NCI-H1105 treated with DMSO at 0.1 percent for 48 hours (cell line): ENCODE measurements at regions not wholly inside any gene's neighbourhood (a gene's known extent, or its start where the extent isn't known, plus 50 kb on each side); places are given as distances from the start of the nearest gene placed in this dataset.
A peak's percentile ranks its signal among the peaks of the same experiment; 100 is the strongest.
"Not testable (repeated sequence)": the region's sequence is repeated elsewhere in the genome, so short reads cannot be mapped to it uniquely, and the experiment has no call there.

ENCODE experiments used
- DNase-seq: peaks from one replicate; lab custom pipeline; 2025; lab: John Stamatoyannopoulos, UW

- DNase-seq: peak; percentile 4
These were observed 133.3 kb downstream of the TBC1D2B start for GRCh38 chr15:77944002-77944867.

- DNase-seq: no peak
These were observed 134.8 kb downstream of the TBC1D2B start for GRCh38 chr15:77942611-77943211.

DNA sequence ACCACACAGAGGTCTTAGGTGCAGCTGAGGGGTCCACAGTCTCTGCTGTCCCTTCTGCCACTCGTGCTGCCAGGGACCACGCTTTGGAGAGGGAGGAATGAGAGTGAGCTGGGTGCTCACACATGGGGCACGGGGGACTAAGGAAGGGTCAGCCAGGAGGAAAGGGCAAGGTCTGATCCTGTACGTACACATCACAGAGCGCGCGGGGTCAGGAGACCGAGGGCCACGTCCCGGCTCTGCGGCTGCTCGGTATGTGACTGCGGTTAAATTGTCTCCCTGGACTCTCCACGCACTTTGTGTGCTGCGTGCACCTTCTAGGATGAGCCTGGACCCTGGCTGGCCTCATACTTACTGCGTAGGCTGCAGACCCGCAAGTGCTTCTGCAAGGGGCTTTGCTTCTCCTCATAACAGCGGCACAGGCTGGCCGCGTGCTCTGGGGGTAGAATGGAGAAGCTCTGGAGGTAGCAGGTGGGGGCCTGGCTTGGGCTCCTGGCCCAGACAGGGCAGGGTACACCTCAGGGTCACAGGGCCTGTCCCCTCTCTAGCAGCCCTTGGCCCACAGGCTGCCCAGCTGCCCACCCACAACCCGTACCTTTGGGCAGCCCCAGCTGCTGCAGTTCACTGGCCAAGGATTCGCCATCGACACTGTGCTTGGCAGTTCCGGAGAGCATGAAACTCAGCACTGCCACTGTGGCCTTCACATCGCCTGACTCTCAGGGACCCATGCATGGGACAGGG lies 136.3 kb downstream of the TBC1D2B start:
- DNase-seq: not testable (repeated sequence)

GRCh38 chr15:77940381-77940947 lies 137.0 kb downstream of the TBC1D2B start:
- DNase-seq: no peak

- DNase-seq: no peak
These were observed 137.7 kb downstream of the TBC1D2B start for GRCh38 chr15:77939851-77940250.

DNA sequence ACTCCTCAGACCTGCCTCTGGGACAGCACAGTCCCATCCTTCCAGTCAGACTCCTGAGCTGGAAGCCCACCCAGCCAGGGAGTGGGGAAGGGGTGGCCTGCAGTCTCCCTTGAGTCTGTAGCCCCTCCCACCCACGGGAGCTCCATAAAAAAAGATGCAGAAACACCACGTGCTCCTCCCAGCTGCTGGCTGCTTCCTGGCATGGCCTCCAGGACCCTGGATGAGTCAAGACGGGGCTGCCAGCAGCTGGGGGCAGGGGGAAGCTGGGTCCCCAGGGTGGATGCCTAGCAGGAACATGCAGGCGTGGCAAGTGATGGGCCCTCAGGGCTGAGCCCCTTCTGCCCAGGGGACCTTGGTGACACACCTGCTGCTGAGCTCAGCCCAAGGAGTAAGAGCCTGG lies 138.5 kb downstream of the TBC1D2B start:
- DNase-seq: not testable (repeated sequence)

GRCh38 chr15:77938546-77938945 lies 139.0 kb downstream of the TBC1D2B start:
- not testable (repeated sequence) for DNase-seq

- not testable (repeated sequence) for DNase-seq
These were observed 140.9 kb downstream of the TBC1D2B start for GRCh38 chr15:77936567-77936966.

GRCh38 chr15:77934516-77934915 lies 143.0 kb downstream of the TBC1D2B start:
- DNase-seq: not testable (repeated sequence)

- DNase-seq: not testable (repeated sequence)
These were observed 146.6 kb downstream of the TBC1D2B start for GRCh38 chr15:77930907-77931306.

- DNase-seq: not testable (repeated sequence)
These were observed 147.0 kb downstream of the TBC1D2B start for GRCh38 chr15:77930490-77930889.

DNA sequence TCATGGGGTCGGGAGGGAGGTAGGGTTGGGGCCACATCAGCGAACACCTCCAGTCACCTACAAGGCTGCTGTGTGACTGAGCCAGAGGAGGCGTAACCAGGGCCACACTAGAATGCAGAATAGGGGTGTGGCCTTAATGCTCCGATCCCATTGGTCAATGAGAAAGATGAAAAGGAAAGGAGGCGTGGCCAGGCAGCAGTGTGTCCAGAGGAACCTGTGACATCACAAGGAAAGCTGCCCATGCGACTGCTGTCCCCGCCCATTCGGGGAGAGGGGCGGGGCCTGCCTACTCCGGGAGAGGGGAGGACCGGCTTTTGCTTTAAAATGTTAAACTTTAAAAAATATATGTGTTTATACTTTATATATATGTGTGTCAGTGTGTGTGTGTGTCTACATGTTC lies 150.7 kb downstream of the TBC1D2B start:
- DNase-seq: not testable (repeated sequence)

GRCh38 chr15:77926296-77926695 lies 151.2 kb downstream of the TBC1D2B start:
- DNase-seq: not testable (repeated sequence)

- DNase-seq: not testable (repeated sequence)
These were observed 152.4 kb downstream of the TBC1D2B start for GRCh38 chr15:77925101-77925500.

DNA sequence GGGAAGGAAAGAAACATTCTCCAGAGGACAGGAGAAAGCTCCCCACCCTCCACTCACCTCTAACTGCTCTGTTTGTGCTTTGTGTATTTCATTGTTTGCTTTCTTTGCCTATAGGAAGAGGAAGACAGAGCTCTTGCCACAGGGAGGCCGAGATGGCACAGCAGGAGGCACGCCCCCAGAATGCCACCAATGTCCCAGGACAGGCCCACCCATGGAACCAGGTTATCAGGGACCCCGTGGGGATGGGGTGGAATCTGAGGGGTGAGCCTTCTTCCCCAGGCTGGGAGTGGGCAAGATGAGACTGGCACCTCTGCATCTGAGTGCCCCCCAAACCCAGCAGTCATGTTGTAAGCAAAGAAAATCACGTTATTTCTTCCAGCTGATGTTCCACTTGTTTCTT lies 155.8 kb downstream of the TBC1D2B start:
- DNase-seq: no peak

DNA sequence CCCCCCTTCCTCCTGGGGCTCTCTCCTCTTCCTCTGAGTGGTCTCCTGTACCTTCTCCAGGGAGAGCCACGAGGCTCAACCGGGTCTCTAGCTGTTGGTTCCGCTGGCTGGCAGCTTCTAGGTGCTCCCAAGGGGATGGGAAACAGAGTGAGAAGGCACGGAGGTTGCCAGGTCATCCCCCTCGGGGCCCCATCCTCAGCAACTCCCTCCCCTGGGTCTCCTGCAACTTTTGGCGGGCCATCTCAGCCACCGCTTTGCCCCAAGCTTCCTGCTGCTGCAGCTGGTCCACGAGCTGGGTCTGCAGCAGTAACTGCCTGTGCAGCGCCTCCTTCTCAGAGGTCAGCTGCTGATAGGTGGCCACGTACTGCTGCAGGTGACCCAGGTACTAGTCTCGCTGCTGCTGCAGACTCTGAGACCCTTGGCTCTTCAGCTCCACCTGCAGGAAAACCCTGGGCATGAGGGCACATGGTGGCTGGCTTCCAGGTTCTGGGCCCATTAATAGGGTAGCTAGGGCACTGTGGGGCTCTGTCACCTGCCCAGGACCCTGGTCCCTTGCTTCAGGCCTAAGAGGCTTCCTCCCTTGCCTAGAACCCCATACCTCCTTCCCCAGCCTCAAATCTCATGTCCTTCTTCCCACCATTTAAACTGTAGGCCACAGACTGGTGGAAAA lies 160.4 kb downstream of the TBC1D2B start:
- DNase-seq: not testable (repeated sequence)

- not testable (repeated sequence) for DNase-seq
These were observed 161.6 kb downstream of the TBC1D2B start for GRCh38 chr15:77915961-77916330.

DNA sequence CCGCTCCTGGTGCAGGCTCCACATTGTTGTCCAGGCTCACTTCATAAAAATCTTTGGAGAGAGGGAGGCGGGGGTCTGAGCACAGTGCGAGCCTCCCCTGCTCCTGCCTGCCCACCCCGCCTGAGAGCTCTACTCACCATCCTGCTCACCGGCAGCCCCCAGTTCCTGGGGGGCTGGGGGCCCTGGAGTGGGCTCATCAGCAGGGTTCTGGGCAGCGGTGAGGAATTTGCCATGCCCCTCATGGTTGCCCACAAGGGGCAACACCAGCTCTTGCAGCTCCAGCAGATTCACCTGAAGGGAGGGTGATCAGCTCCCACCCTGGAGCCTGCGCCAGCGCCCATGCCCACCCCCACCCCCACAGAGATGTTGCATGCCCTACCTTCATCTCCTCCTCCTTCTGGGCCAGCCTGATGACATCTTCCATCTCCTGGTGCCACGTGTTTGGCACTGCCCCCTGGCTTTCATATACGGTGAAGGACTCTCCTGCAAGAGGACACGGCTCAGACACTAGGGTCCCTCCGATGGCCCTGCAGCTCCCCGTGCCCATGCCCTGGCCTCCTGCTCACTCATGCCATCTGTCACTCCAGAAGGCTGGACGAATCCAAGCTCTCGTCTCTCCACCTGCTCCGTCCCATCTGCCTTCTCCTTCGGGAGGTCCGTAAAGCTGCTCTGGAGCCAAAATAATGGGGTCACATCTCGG lies 162.1 kb downstream of the TBC1D2B start:
- DNase-seq: no peak

DNA sequence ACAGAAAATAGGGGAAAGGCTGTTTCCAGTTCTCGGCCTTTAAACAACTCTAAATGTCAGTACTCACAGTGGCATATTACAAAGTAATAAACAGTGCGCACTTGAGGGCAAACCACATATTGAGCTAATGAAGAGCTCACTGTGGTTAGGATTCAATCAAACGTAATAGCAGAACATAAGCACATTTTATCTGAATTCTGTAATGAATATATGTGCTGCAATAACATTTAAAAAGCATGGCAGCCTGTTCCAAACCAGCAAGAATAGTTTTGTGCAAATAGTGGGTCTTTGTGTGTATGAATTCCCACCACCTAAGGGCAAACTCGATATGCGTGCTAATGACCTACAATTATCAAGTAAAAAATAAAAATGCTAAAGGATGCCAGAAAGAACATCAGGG lies 163.0 kb downstream of the TBC1D2B start:
- not testable (repeated sequence) for DNase-seq

DNA sequence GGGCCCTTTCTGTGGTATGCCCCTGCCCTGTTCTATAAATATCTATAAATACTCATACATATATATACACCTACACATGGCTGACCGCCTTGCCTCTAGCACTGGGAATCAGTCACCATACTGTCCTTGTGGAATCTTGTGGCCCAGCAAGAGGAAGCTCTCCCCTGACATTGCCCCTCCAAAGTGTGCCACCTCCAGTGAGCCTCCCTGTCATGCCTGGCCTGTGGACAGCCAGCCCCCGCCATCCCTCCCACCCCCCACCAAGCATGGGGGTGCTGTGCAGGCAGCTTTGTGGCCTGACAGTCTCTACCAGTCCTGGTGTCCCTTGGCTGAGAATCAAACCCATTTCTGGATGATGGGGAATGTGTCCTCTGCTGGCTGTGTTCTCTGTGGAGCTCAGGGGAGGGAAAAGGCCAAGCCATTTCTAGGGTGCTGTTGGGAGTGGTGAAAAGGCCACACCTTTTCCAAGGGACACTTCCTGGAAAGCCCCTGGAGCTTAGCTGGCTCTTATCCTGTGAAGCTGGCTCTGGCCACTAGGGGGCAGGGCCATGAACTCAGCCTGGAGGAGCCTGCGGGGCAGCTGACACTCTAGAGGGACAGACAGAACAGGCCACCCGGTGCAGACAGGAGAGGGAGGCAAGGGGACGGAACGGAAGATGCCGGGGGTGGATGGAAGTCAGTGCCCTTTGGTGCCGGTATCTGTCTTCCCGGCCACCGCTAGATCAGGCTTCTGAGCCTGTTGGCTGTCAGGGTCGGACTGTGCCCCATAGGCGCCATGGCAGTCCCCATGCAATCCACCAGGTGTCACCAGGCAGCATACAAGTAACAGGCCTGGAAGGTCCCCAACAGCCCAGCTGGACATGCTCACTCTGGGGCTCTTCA lies 167.2 kb downstream of the TBC1D2B start:
- peak; percentile 29 for DNase-seq
